GM19395 (cell line): ENCODE measurements at regions not wholly inside any gene's neighbourhood (a gene's known extent, or its start where the extent isn't known, plus 50 kb on each side); places are given as distances from the start of the nearest gene placed in this dataset.

Experiments used
- ATAC-seq: cut with Tn5 transposase; IDR thresholded peaks from one replicate; pipeline ENCODE4 v1.9.1; 2021; ENCODE audit warnings: mild to moderate bottlenecking, moderate library complexity; ENCODE audit not compliant: unreplicated experiment

GRCh38 chr4:180637616-180638015 lies 1605.6 kb upstream of the TENM3 start:
- ATAC-seq: no peak

- no peak for ATAC-seq
These were observed 1603.0 kb upstream of the TENM3 start for GRCh38 chr4:180640193-180640592.

- ATAC-seq: no peak
These were observed 1601.7 kb upstream of the TENM3 start for GRCh38 chr4:180641495-180641894.

GRCh38 chr4:180642732-180643131 lies 1600.5 kb upstream of the TENM3 start:
- ATAC-seq: no peak

GRCh38 chr4:180650273-180650672 lies 1592.9 kb upstream of the TENM3 start:
- ATAC-seq: peak; percentile 79

- no peak for ATAC-seq
These were observed 1590.7 kb upstream of the TENM3 start for GRCh38 chr4:180652533-180652932.

- no peak for ATAC-seq
These were observed 1587.3 kb upstream of the TENM3 start for GRCh38 chr4:180655886-180656285.

GRCh38 chr4:180657881-180658280 lies 1585.3 kb upstream of the TENM3 start:
- ATAC-seq: no peak

- peak; percentile 93 for ATAC-seq
These were observed 1578.3 kb upstream of the TENM3 start for GRCh38 chr4:180664766-180665368.

- ATAC-seq: no peak
These were observed 1577.7 kb upstream of the TENM3 start for GRCh38 chr4:180665481-180665880.

GRCh38 chr4:180665994-180666824 lies 1577.0 kb upstream of the TENM3 start:
- ATAC-seq: peak; percentile 85

- ATAC-seq: no peak
These were observed 1574.5 kb upstream of the TENM3 start for GRCh38 chr4:180668732-180669131.

- no peak for ATAC-seq
These were observed 1573.5 kb upstream of the TENM3 start for GRCh38 chr4:180669680-180670079.

- ATAC-seq: no peak
These were observed 1568.4 kb upstream of the TENM3 start for GRCh38 chr4:180674619-180675358.

GRCh38 chr4:180675359-180675650 lies 1567.9 kb upstream of the TENM3 start:
- no peak for ATAC-seq

- no peak for ATAC-seq
These were observed 1562.9 kb upstream of the TENM3 start for GRCh38 chr4:180680305-180680704.

GRCh38 chr4:180682776-180683175 lies 1560.4 kb upstream of the TENM3 start:
- ATAC-seq: no peak

GRCh38 chr4:180683186-180683585 lies 1560.0 kb upstream of the TENM3 start:
- no peak for ATAC-seq

GRCh38 chr4:180688480-180688879 lies 1554.7 kb upstream of the TENM3 start:
- ATAC-seq: no peak

GRCh38 chr4:180694875-180695274 lies 1548.3 kb upstream of the TENM3 start:
- ATAC-seq: no peak

- no peak for ATAC-seq
These were observed 1547.4 kb upstream of the TENM3 start for GRCh38 chr4:180695851-180696250.
